Posterior cingulate gyrus (tissue), 11 donors: ENCODE measurements at regions not wholly inside any gene's neighbourhood (a gene's known extent, or its start where the extent isn't known, plus 50 kb on each side); places are given as distances from the start of the nearest gene placed in this dataset.
A peak's percentile ranks its signal among the peaks of the same experiment; 100 is the strongest.

Experiments
- DNase-seq, 10 donors: peaks; one replicate each; pipeline versions ENCODE4 v3.0.0 to v3.0.0-alpha.2; 2020 to 2021; ENCODE audit warnings: mixed read lengths in 3 of 10
- intact Hi-C: fragments of 100-400 bp; cut with DNase I; formaldehyde crosslinking; loops from one replicate; pipeline ENCODE4 v1.15.1; 2023

DNA sequence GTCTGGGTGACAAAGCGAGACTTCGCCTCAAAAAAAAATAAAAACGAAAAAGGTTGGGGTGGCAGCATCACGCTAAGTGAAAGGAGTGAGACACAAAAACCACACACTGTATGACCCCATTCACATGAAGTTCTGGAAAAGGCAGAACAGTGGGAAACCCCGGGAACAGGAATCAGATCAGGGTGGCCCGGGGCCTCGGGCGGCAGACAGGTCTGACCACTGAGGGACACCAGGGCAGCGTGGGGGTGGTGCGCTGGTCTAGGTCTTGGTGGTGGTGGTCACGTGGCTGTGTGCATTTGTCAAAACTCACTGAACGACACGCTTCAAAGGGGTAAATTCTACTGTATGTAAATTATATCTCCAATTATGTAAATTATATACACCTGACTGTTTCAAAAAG is 79.7 kb upstream of the PRR20G start:
- peak in 1 of 10 donors; percentile 48 for DNase-seq
- intact Hi-C loops, result no loop called here

DNA sequence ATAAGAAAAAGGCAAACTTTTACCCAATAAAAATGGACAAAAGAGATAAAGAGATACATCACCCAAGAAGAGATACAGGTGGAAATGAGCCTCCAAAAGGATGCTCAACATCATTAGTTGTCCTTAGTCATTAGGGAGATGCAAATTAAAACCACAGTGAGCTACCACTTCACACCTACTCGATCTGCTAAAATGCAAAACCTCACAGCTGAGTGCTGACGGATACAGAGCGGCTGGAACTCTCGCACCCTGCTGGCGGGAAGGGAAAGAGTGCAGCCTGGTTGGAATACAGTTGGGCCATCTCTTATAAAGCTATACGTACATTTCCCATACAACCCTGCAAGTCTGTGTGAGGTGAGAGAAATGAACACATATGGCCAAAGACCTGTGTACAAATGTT is 78.5 kb upstream of the PRR20G start:
- DNase-seq, result peak in 1 of 10 donors; percentile 44
- intact Hi-C loops, result no loop called here

DNA sequence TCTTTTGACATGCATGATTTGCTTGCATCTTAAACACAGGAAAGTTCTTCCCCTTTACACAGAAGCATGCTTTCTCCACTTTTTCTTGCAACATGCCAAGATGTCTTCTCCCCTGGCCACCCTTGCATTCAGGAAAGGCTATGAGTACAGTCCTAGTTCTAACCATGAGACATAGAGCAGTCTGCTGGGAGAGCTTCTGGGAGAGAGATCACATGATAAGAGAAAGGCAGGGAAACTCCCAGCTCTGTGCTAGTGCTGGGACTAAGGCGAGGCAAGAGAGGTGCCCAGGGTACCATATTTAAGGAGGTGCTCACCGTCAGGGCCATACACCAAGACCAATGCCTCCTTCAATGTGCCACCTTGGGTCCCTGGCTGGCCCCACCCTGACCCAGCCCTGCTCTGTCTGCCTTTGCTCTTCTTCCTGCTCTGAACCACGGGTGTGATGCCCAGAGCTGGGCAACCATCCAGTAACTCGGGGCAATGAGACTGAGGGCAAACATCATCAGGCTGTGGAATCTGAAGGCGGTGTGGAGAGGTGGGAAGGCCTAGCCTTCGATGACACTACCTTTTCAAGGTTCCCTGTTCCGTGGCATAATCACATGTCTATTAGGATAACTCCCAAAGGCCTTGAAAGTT is 77.4 kb upstream of the PRR20G start:
- no peak for DNase-seq
- intact Hi-C loops, result no loop called here

DNA sequence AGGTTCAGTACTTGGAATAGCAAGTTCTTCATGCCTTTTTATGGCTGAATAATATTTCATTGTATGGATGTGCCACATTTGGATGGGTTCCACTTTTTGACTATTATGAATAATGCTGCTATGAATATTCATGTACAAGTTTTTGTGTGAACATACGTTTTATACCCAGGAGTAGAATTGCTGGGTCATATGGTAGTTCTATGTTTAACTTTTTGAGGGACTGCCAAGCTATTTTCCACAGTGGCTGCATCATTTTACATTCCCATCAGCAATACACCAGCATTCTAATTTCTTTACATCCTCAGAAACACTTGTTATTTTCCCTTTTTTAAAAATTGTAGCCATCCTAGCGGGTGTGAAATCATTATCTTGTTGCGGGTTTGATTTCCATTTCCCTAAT is 76.0 kb upstream of the PRR20G start:
- intact Hi-C loops, result no loop called here
- no peak for DNase-seq

DNA sequence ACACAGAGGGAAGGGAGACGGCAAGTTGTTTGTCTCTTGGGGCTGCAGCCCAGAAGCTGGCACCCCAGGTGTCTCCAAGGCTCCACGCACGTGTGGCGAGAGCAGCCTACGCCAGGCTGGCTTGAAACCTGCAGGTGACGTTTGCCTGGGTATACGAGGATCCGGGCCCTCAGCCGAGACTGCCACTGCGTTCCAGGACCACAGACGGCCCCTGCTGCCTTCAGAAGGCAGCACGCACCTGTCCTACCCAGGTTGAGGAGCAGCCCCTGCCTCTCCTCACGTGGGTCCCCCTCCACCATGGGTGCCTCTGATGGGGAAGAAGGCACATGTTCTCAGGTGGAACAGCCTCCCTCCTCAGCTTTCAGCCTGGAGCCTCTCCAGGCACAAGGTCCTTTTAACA is 75.3 kb upstream of the PRR20G start:
- intact Hi-C loops, result no loop called here
- no peak for DNase-seq

DNA sequence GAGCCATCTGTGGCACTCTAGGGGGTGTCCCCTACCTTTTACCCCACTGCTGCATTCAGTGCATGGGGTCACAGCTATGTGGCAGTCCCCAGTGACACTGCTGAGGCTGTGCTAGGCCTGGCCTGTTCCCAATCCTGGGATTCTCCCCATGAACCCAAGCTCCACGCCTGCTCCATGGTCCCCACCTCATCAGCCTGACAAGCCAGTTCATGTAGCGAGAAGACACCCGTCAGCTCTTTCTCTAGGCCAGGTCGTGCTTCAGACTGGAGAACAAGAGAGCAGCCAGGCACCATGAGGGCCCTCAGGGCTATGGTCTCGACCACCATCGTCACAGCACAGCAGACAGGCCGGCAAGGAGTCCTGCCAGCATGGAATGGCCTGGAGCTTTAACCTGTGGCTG is 72.8 kb upstream of the PRR20G start:
- intact Hi-C loops, result no loop called here
- no peak for DNase-seq

DNA sequence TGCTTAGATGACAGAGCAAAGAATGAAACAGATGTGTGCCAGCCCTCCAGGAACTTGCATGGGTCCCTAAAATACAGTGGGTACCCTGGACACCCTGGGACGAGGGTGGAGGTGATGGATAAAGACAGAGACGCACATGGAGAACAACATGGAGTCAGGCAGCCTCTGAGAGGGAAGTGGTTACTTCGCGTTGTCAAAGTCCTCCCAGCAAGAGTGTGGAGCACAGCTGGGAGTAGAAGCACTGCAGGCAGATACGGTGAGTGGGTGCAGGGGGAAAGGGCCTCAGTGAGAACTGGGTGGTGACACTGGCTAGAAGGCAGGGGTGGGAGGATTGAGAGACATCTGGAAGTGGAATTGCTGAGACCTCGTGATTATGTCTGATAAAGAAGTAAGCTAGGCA is 70.8 kb upstream of the PRR20G start:
- intact Hi-C loops, result no loop called here
- DNase-seq, result no peak

DNA sequence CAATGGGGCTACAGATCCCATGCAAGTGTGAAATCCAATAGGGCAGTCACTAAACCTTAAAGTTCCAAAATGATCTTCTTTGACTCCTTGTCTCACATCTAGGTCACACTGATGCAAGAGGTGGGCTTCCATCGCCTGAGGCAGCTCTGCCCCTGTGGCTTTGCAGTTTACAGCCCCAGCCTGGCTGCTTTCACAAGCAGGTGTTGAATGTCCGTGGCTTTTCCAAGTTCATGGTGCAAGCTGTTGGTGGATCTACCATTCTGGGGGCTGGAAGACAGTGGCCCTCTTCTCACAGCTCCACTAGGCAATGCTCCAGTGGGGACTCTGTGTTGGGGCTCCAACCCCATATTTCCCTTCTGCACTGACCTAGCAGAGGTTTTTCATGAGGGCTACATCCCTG is 68.5 kb upstream of the PRR20G start:
- DNase-seq, result no peak
- intact Hi-C loops, result no loop called here

DNA sequence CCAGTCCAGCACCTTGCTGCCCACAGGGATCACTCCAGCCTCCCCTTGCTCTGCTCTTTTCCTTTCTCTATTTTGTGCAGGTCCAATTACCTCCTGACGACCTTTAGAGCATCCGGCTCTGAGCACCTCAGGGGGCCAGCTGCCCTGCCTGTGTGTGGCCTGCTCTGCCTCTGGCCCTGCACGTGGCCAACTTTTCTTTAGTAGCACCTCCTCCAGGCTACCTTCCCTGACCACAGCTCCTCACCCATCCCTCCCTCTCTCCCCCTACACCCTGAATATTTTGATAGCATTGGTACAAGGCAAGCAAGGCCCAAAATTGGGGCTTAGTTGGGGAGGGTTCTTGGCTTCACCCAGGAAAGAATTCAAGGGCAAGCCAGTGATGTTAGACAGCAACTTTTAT is 66.9 kb upstream of the PRR20G start:
- intact Hi-C loops, result no loop called here
- DNase-seq, result no peak

DNA sequence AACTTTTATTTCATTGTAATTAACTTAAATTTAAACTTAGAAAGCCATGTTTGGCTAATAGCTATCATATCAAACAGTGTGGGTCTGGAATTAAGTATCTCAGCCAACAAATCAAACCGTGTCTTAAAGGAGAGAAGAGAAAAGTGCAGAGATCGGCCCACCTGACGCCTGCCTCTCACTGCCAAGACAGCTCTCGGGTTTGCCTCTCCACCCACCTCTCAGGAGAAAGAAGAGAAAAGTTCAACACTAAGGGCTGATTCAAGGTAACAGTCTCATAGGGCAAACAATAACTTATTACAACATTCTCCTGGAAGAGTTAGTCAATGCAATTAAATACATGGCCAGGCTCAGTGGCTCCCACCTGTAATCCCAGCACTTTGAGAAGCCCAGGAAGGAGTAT is 64.8 kb upstream of the PRR20G start:
- DNase-seq, result no peak
- intact Hi-C loops, result no loop called here

DNA sequence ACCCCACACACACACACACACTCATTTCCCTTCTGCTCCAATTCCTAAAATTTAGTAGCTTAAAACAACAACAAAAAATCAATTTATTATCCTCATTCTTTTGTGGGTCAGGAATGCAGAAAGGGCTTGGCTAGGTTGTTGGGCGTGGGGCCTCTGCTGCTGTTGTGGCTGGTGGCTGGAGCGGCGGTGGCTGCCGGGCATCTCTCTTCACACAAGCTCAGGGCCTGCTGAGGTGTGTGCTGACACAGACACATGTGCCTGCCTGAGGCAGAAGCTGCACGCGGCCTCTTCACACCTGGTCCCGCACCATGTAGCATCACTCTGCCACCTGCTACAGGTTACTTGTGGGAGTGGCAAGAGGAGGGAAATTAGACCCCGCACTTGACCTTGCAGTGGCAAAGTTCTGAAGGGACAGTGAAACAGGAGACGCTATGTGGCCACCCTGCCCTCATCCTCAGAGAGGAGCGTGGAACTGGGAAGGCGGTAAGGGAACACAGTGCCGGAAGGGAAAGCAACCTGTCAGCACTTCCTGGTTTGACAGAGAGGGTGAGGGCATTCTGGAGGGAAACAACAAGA is 64.0 kb upstream of the PRR20G start:
- DNase-seq, result no peak
- intact Hi-C loops, result no loop called here

DNA sequence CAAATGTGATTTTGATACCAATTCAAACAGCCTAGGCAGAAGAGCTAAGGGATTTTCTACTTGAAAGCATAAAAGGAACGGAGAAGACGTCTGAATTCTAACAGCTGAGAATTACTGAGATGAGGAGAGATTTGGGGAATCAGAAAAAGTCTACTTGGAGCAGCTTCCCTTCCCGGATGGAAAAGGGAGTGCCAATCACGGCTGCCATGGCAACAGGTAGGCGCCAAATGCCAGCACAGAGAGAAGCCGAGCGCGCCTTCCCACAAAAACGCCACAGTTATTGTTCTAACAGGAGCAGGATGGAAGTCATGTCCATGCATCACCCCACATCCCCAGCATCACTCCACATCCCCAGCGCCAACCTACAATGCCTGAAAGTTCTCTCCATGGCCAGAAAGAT is 63.5 kb upstream of the PRR20G start:
- intact Hi-C loops, result no loop called here
- peak in 5 of 10 donors; percentile 31 to 92 (median 57) for DNase-seq

DNA sequence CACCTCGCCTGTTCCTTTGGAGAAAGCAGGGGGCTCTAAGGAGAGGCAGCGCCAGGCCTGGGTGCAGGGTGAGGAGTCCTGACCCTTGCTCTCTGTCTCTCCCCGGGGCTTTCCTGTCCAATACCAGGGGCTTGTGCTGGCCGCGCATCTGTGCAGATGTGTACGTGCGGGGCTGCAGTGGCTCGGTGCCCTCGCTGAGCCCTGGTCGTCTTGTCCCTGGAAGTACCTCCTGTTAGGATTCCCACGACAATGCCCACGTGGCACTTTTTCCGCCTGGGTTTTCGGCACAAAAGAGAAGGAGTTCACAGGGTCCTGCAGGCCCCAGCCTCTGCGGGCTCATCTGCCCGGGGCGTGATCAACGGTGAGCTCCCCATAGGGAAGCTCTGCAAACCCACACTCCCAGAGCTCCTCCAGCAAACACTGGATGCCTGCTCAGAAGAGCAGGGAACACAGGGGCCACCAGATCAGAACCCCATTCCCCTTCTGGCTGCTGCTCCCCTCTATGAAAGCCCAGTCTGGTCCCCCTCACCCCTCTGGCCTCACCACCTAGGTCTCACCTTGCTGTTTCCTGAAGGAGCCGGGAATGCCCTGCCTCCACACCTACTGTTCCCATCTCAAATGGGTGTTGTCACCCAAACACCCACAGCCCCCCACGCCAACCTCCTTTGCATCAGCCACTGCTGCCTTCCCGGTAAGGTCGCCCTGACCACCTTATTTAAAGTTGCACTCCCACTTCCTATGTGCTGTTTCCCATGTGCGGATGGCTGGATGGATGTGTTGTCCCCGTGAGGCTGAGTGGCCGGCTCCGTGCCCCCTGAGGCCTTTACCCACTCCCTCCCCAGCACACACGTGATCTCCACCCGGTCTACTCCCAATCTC is 62.6 kb upstream of the PRR20G start:
- DNase-seq, result peak in 1 of 10 donors; percentile 72
- intact Hi-C loops, result no loop called here

DNA sequence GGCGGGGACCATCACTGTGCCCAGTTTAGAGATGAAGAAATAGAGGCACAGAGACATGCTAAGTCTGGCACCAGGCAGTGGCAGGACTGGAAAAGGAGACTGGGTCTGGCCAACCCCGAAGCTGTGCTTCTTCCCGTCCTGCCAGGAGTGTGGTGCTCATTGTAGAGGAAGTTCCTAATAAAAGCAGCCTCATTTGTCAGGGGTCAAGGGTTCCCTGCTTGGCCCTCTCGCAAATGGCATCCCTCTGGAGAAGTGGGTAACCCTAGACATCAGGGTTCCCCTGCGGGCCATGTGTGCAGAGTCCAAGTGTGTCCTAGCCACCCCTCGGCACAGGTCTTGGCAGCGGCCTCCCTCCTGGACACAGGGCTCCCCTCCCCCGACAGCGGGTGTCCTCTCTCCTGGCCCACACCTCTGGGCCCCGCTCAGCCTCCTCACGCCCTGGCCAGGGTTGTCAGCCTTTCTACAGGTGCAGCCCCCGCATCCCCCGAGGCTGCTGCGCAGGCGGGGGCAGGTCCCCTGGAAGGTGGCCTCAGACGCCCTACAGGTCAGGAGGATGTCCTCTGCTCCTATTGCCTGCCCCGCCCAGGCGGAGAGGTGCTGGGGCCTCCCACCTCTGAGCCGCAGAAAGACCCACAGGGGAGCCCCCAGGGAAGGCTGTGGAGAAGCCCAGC is 61.8 kb upstream of the PRR20G start:
- peak in 1 of 10 donors; percentile 75 for DNase-seq
- intact Hi-C loops, result no loop called here

DNA sequence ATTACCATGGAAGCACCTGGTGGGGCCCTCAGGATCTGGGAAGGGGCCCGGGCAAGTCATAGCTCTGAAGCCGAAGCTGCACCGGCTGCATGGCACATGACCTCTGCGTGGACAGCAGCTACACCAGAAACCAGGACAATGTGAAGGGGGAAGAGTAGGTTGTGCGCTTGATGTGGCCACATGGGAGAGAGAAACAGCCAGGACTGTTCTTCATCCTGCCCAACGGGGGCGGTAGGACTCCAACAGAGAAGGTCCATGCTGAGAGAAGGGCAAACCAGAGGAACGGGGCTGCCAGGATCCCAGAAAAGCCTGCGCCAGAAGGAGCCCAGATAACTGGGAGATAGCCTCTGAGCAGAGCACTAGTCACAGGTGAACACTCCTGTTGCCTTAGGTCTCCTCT is 54.9 kb upstream of the PRR20G start:
- intact Hi-C loops, result no loop called here
- DNase-seq, result no peak

DNA sequence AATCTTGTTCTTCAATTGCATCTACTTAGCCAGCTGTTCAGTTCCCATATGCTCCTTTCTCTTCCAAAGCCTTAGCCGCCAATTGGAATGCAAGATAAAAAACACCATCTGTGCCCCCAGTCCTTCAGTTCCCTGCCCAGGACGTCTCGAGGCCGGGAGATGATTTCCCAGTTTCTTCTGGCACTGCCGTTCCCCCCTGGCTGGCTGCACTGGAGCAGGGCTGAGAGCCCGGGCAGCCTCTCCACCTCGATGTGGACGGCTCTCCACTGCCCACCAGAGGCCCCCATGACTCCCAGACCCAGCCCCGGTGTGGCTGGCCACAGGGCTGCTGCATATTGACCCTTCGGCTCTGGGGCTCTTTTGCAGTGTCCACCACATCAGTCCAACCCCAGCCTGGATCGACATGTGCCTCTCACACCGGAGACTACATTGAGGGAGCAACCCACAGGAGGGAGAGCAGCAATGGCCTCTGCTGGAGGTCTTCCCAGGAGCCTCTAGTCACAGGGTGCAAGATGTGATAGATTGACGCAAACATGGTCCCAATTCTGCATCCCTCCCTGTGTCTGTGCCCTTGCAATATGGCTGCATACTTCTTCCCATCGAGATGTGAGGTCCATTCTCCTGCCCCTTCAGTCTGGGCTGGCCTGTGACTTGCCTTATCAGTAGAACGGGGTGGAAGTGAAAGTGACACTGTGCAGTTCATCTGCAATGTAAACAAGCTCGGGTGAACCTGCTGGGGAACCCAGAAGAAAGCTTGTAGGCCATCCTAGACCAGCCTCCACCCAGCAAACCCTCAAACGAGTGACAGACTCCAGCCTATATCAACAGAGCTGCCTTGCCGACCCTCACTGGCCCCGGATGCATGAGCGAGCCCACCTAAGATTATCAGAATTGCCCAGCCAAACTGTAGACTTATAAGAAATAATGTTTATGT is 52.3 kb upstream of the PRR20G start:
- DNase-seq, result peak in 1 of 10 donors; percentile 71
- intact Hi-C loops, result no loop called here

DNA sequence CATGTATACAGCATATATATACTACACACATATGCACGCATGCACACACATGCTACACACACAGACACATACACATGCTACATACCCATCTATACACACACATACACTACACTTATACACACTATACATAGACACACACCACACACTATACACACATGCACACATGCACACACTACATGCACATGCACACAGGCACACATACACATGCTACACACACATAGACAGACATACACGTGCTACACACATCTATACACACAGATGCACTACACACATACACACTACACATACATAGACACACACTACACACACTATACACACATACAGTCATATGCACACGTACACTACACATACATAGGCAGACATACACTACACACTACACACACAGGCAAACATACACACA is 51.2 kb upstream of the PRR20G start:
- intact Hi-C loops, result no loop called here
- DNase-seq, result no peak

DNA sequence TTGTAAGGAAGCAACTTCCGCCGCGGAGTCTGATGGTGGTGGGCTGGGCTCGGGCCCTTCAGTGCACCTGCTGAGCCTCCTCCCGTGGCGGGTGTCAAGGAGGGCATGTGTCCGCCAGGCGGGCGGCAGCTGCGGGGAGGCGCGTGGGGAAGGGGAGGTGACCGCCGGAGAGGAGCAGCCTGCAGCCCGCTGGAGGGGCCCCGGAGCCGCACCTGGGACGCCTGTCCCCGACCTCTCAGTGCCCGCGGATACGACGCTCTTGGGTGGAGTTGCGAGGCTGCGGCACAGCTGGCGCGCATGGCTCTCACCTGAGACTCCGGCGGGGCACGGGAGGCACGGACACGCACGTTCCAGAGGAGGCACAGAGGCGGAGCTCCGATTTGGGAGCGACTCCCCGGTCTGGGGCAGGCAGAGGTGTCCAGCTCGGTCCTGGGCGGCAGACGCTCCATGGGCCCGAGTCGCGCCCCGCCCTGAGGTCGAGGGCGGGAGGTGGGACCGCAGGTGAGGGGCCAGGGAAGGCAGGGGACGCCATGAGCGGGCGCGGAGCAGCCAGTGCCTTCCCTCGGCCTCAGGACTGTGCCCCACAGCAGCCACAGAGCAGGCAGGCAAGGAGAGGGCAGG is 50.2 kb upstream of the PRR20G start:
- DNase-seq, result peak in 1 of 10 donors; percentile 70
- intact Hi-C loops, result no loop called here
